SU-DHL-6 (cell line): ENCODE measurements at regions not wholly inside any gene's neighbourhood (a gene's known extent, or its start where the extent isn't known, plus 50 kb on each side); places are given as distances from the start of the nearest gene placed in this dataset.

Experiments used
- CTCF ChIP-seq: fragments of 200-600 bp; sonication (generic); IDR thresholded peaks from one replicate; pipeline ENCODE4 v1.5.1; 2017; ENCODE audit warnings: antibody characterized with exemption, mild to moderate bottlenecking, low read length, moderate library complexity; ENCODE audit not compliant: insufficient read depth, poor library complexity, severe bottlenecking
- EZH2phosphoT487 ChIP-seq: fragments of 200-600 bp; sonication (generic), shearing (Covaris generic); conservative IDR thresholded peaks from 2 replicates; pipeline ENCODE4 v1.6.1; 2018; ENCODE audit warnings: mild to moderate bottlenecking, antibody characterized with exemption, low read length, moderate library complexity, mixed read lengths

- TF ChIP-seq CTCF (no peak), EZH2phosphoT487 (no peak)
Measured at GRCh38 chr16:62390214-62390613, 354.0 kb upstream of the CDH8 start.
